ENCODE measurements at regions not wholly inside any gene's neighbourhood (a gene's known extent, or its start where the extent isn't known, plus 50 kb on each side); places are given as distances from the start of the nearest gene placed in this dataset.

- TF ChIP-seq EZH2 (IDR thresholded peaks at IDR 0.05) (no peak), POLR2AphosphoS5 (IDR thresholded peaks at IDR 0.05; ENCODE audit: borderline replicate concordance, low read depth, low read length) (no peak), FOXP2 (optimal IDR thresholded peaks at IDR 0.05; ENCODE audit: control extremely low read depth, extremely low read length, insufficient read depth) (no peak)
Observed at GRCh38 chr2:176751314-176752227, 461.0 kb upstream of the HNRNPA3 start.
